ENCODE measurements at regions not wholly inside any gene's neighbourhood (a gene's known extent, or its start where the extent isn't known, plus 50 kb on each side); places are given as distances from the start of the nearest gene placed in this dataset.
A peak's percentile ranks its signal among the peaks of the same experiment; 100 is the strongest.
"Not testable (repeated sequence)": the region's sequence is repeated elsewhere in the genome, so short reads cannot be mapped to it uniquely, and the experiment has no call there.

DNA sequence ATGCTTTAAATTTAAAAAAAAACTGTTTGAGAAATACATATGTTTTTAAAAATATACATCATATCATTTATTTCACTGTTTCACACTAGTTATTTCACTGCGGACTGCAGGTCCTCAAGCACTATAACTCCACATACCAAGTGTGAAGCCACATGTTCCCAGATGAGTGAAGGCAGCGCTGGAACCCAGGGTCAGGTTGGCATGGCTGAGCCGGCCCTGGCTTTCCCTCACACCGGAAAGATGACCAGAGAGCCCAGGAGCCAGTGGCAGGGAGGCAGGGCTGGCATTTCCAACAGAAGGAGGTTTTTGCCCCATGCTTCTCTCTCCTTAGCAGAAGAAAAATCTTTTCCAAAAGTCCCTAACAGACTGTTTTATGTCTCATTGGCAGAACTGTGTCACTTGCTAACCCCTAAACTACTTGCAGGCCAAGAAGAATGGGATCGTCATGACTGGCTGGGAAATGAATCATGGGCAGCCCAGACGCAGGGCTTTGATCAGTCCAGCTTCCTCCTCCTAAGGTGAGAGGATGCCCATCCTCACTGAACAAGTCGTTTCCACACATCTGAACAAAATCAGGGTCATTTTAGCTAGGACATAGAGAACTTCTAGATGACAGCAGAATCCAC, 287.6 kb upstream of the HNRNPA3 start:
- no peak overlapping the region for H3K9ac ChIP-seq (ENCODE audit: insufficient read length)
- no peak overlapping the region for H3K4me3 ChIP-seq
- H3K9me3 ChIP-seq (ENCODE audit: low read depth, low read length) = peaks cover 12% of the 10 kb centered on the region; the same call in 1 of the 2 replicates
- DNase-seq (ENCODE audit: low read depth, low spot score) = no peak
- TF ChIP-seq EZH2 (IDR thresholded peaks at IDR 0.05) = no peak
- TF ChIP-seq POLR2AphosphoS5 (IDR thresholded peaks at IDR 0.05; ENCODE audit: borderline replicate concordance, low read depth, low read length) = no peak
- no peak for TF ChIP-seq FOXP2 (optimal IDR thresholded peaks at IDR 0.05; ENCODE audit: control extremely low read depth, extremely low read length, insufficient read depth)
- no peak overlapping the region for H3K27ac ChIP-seq
- H3K36me3 ChIP-seq (ENCODE audit: insufficient read depth, low read length) = no peaks in the 10 kb centered on the region

DNA sequence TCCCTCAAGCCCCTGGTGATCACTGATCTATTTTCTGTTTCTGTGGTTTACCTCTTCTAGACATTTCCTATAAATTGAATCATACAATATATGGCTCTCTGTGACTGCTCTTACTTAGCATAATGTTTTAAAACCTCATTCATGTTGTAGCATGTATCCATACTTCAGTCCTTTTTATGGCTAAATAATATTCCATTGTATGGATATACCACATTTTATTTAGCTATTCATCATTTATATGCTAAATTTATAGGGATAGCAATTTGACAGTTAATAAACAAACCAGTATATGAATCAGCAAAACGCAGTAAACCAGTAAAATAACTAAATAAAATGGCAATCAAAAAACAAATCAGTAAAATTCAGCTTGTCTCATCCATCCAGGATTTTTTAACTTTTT, 286.1 kb upstream of the HNRNPA3 start:
- DNase-seq (ENCODE audit: low read depth, low spot score) = no peak

DNA sequence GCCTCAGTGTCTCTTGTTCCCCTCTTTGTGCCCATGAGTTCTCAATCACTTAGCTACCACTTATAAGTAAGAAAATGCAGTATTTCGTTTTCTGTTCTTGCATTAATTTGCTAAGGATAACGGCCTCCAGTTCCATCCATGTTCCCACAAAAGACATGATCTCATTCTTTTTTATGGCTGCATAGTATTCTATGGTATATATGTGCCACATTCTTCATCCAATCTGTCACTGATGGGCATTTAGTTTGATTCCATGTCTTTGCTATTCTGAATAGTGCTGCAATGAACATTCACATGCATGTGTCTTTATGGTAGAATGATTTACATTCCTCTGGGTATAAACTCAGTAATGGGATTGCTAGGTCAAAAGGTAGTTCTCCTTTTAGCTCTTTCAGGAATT, 283.2 kb upstream of the HNRNPA3 start:
- not testable (repeated sequence) for DNase-seq (ENCODE audit: low read depth, low spot score); H3K36me3 ChIP-seq (ENCODE audit: insufficient read depth, low read length); H3K27ac ChIP-seq; H3K4me3 ChIP-seq; H3K9ac ChIP-seq (ENCODE audit: insufficient read length)
- H3K9me3 ChIP-seq (ENCODE audit: low read depth, low read length) = peaks cover 12% of the 10 kb centered on the region; the same call in 1 of the 2 replicates

More for the DNA sequence above, 286.1 kb upstream of the HNRNPA3 start:
- Histone ChIP-seq H3K36me3 (ENCODE audit: insufficient read depth, low read length) (no peaks in the 10 kb centered on the region), H3K4me3 (no peak overlapping the region), H3K9ac (ENCODE audit: insufficient read length) (no peak overlapping the region), H3K9me3 (ENCODE audit: low read depth, low read length) (peaks cover 12% of the 10 kb centered on the region; the same call in 1 of the 2 replicates), H3K27ac (no peak overlapping the region)
- no peak for TF ChIP-seq POLR2AphosphoS5 (IDR thresholded peaks at IDR 0.05; ENCODE audit: borderline replicate concordance, low read depth, low read length)
- no peak for TF ChIP-seq EZH2 (IDR thresholded peaks at IDR 0.05)
- no peak for TF ChIP-seq FOXP2 (optimal IDR thresholded peaks at IDR 0.05; ENCODE audit: control extremely low read depth, extremely low read length, insufficient read depth)

DNA sequence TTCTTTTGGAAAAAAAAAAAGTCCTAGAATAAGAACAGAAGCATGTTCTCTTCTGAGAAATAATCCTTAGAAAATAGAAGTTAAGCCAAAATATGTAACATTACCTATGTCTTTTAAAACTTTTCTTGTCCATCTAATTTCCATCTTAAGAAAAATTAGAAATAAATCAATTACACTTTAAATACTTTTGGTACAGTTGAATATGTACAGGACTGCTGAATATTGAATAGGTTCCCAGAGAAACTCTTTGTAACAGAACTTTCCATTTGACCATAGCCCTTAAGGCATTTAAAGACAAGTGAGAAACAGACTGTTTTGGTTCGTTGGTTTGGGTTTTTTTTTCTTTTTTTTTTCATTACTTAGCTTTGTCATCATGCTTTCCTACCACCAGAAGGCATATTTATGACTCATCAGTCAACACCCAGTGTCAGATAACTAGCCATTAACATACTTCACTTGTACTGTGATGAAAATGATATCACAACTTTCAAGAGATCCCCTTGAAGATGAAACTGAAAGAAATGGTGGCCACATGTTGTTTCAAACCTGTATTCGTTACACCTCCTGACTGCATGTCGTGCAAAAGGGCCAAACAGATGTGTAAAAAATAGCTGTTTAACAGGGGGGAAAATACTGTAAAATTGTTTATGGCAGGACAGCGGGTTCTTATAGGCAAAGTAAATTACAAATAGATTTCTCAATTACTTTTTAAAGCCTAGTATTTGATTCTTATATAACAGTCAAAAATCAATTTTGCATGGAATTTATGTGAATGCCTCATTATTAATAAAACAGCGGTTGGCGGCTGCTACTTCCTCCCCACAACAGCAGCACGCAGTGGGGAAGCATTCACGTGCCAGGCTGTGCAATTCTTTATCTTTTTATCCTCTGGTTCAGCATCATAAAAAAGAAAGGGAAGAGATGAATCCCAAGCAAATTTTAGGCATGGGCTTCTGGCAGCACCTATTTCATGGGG, 280.7 kb upstream of the HNRNPA3 start:
- peak overlapping the region; percentile 76; the same call in 1 of the 2 replicates for H3K27ac ChIP-seq
- TF ChIP-seq POLR2AphosphoS5 (IDR thresholded peaks at IDR 0.05; ENCODE audit: borderline replicate concordance, low read depth, low read length) (peak; percentile 62; the same call in 1 of the 2 replicates), FOXP2 (optimal IDR thresholded peaks at IDR 0.05; ENCODE audit: control extremely low read depth, extremely low read length, insufficient read depth) (no peak)
- H3K4me3 ChIP-seq = peak overlapping the region; percentile 77
- H3K36me3 ChIP-seq (ENCODE audit: insufficient read depth, low read length) = no peaks in the 10 kb centered on the region
- H3K9ac ChIP-seq (ENCODE audit: insufficient read length) = peak overlapping the region; percentile 25
- peak; percentile 89 for DNase-seq (ENCODE audit: low read depth, low spot score)
- H3K9me3 ChIP-seq (ENCODE audit: low read depth, low read length) = peaks cover 4% of the 10 kb centered on the region; the same call in 1 of the 2 replicates

DNA sequence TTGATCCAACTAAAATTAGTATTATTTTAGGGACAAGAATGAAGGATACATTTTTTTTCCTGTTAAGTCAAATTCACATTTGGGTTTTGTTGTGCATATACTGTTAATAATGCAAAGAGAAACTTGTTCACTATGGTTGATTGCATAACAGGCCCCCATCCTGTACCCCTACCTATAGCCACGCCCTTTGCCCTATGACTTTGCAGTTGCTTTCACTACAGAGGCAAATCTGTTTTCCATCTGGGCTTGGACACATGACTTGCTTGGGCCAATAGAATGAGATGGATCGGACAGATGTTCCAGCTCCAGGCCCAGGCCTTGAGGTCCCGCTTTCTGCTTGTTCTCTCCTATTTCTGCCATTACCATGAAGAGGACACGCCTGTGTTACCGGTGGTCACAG, 278.5 kb upstream of the HNRNPA3 start:
- H3K9ac ChIP-seq (ENCODE audit: insufficient read length) = no peak overlapping the region
- DNase-seq (ENCODE audit: low read depth, low spot score) = no peak
- no peak overlapping the region for H3K4me3 ChIP-seq
- no peak for TF ChIP-seq EZH2 (IDR thresholded peaks at IDR 0.05)
- no peak for TF ChIP-seq FOXP2 (optimal IDR thresholded peaks at IDR 0.05; ENCODE audit: control extremely low read depth, extremely low read length, insufficient read depth)
- no peak for TF ChIP-seq POLR2AphosphoS5 (IDR thresholded peaks at IDR 0.05; ENCODE audit: borderline replicate concordance, low read depth, low read length)
- no peaks in the 10 kb centered on the region for H3K9me3 ChIP-seq (ENCODE audit: low read depth, low read length)
- no peaks in the 10 kb centered on the region for H3K36me3 ChIP-seq (ENCODE audit: insufficient read depth, low read length)
- H3K27ac ChIP-seq = no peak overlapping the region

DNA sequence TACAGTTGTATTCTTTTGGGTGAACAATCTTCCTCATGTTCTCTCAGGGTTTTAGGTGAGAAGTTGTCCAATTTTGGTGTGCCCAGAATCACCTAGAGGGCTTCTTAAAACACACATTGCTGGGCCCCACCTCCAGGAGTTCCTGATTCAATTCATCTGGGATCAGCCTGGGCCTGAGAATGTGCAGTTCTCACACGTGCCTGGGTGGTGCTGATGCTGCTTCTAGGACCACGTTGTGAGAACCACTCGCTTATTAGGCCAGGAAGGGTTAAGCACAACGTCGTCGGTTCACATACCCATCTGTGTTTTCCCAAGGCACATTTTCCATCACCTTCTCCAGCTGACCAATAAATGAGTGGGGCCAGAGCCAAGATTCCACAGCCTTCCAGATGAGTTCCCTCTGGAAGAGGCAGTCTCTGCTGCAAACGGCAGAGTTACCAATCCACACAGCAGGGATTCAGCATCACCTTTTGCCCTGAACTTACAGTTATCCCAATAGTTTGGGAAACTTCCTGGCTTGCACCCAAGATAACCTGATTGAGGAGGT, 277.7 kb upstream of the HNRNPA3 start:
- TF ChIP-seq POLR2AphosphoS5 (IDR thresholded peaks at IDR 0.05; ENCODE audit: borderline replicate concordance, low read depth, low read length) (no peak), FOXP2 (optimal IDR thresholded peaks at IDR 0.05; ENCODE audit: control extremely low read depth, extremely low read length, insufficient read depth) (no peak), EZH2 (IDR thresholded peaks at IDR 0.05) (no peak)
- H3K9ac ChIP-seq (ENCODE audit: insufficient read length) = no peak overlapping the region
- no peaks in the 10 kb centered on the region for H3K9me3 ChIP-seq (ENCODE audit: low read depth, low read length)
- no peak overlapping the region for H3K27ac ChIP-seq
- DNase-seq (ENCODE audit: low read depth, low spot score) = no peak
- H3K36me3 ChIP-seq (ENCODE audit: insufficient read depth, low read length) = no peaks in the 10 kb centered on the region
- no peak overlapping the region for H3K4me3 ChIP-seq

DNA sequence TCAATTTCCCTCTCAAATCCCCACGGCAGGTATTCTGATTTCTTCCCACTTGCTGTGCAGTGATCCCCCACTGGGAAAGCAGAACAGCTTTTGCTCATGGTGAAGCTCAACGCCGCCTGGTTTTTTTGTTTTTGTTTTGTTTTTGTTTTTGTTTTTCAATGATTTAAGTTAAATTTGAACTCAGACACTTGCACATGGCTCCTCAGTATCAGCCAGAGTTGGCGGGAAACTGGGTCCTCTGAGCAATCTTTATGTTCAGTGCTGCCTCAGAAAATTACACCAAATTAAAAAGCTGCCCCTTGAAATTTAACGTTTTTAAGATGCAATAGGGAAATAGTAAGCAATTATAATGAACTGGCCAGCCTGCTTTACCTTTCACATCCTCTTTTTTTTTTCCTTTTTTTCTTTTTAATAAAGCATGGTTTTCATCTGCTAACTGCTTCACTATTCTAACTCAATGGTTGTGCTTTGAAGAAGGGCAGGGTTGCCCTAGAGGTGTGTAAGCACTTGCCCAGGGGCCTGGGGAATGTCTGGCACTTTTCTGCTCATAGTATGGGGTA, 277.0 kb upstream of the HNRNPA3 start:
- no peaks in the 10 kb centered on the region for H3K36me3 ChIP-seq (ENCODE audit: insufficient read depth, low read length)
- no peak overlapping the region for H3K4me3 ChIP-seq
- TF ChIP-seq POLR2AphosphoS5 (IDR thresholded peaks at IDR 0.05; ENCODE audit: borderline replicate concordance, low read depth, low read length) (no peak), EZH2 (IDR thresholded peaks at IDR 0.05) (no peak), FOXP2 (optimal IDR thresholded peaks at IDR 0.05; ENCODE audit: control extremely low read depth, extremely low read length, insufficient read depth) (no peak)
- no peak overlapping the region for H3K9ac ChIP-seq (ENCODE audit: insufficient read length)
- DNase-seq (ENCODE audit: low read depth, low spot score) = no peak
- no peak overlapping the region for H3K27ac ChIP-seq
- no peaks in the 10 kb centered on the region for H3K9me3 ChIP-seq (ENCODE audit: low read depth, low read length)

DNA sequence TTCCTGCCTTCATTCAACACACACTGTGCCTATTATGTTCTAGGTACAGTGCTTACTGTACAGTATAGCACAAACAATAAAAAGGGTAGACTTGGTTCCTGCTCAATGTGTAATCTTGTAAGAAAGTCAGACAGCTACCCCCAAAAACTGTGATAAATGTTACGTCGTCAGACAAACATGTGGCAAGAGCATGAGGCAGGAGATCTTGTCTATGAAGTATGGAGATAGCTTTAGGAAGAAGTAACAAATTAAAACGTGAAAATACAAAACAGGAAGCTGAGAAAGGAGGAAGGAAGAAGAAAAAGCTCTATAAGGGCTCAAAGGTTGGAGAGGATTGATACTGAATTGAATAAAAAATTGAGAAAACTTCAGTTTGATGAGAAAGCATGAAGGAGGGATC, 276.2 kb upstream of the HNRNPA3 start:
- no peaks in the 10 kb centered on the region for H3K36me3 ChIP-seq (ENCODE audit: insufficient read depth, low read length)
- no peaks in the 10 kb centered on the region for H3K9me3 ChIP-seq (ENCODE audit: low read depth, low read length)
- no peak overlapping the region for H3K27ac ChIP-seq
- H3K4me3 ChIP-seq = no peak overlapping the region
- no peak for DNase-seq (ENCODE audit: low read depth, low spot score)
- H3K9ac ChIP-seq (ENCODE audit: insufficient read length) = no peak overlapping the region
- TF ChIP-seq POLR2AphosphoS5 (IDR thresholded peaks at IDR 0.05; ENCODE audit: borderline replicate concordance, low read depth, low read length) = no peak
- no peak for TF ChIP-seq FOXP2 (optimal IDR thresholded peaks at IDR 0.05; ENCODE audit: control extremely low read depth, extremely low read length, insufficient read depth)
- no peak for TF ChIP-seq EZH2 (IDR thresholded peaks at IDR 0.05)
